Non-pigmented ciliary epithelial cell (primary cell): ENCODE measurements at regions not wholly inside any gene's neighbourhood (a gene's known extent, or its start where the extent isn't known, plus 50 kb on each side); places are given as distances from the start of the nearest gene placed in this dataset.

Experiments used
- DNase-seq: peaks from one replicate; pipeline ENCODE4 v3.0.0-alpha.2; 2010; ENCODE audit warnings: low read depth

- DNase-seq = no peak
Measured at GRCh38 chr20:10771435-10772140, 97.8 kb upstream of the JAG1 start.

DNA sequence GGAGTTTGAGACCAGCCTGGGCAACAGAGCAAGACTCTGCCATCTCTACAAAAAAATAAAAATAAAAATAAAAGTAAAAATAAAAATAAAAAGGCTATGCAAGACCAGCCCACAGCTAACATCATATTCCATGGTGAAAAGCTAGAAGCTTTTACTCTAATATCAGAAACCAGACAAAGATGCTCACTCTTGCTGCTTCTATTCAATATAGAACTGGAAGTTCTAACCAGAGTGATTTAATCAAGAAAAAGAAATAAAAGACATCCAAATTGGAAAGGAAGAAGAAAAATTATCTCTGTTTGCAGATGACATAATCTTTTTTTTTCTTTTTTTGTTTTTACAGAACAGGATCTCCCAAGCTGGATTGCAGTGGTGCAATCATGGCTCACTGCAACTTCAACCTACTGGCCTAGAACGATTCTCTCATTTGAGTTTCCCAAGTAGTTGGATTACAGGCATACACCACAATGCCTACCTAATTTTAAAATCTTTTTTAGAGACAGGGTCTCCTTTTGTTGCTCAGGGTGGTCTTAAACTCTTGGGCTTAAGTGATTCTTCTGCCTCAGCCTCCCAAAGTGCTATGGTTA, 100.7 kb upstream of the JAG1 start:
- no peak for DNase-seq

GRCh38 chr20:10777710-10778109, 103.9 kb upstream of the JAG1 start:
- DNase-seq = no peak

- no peak for DNase-seq
Measured at GRCh38 chr20:10779911-10780310, 106.1 kb upstream of the JAG1 start.

- no peak for DNase-seq
Measured at GRCh38 chr20:10780901-10781300, 107.1 kb upstream of the JAG1 start.

DNA sequence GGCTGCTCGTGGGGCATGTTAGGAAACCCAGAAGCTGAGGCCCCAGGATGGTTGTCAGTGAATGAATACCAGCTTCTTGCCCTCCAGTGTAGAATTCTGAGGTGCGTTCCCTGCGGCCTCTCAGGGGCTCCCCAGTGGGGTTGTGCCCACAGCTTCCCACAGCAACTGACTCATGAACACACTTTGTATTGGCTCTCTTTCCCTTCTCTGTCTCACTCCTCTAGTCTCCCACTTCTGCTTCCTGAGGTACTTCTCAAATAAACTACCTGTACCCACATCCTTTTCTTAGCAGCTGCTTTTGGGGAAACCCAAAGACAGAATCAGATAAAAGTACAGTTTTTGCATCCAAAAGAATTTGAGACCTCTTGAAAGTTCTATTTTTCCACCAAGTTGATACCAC, 107.7 kb upstream of the JAG1 start:
- DNase-seq = no peak

GRCh38 chr20:10783707-10784553, 110.1 kb upstream of the JAG1 start:
- DNase-seq = no peak

- DNase-seq = no peak
Measured at GRCh38 chr20:10784554-10785183, 110.9 kb upstream of the JAG1 start.

- DNase-seq = no peak
Measured at GRCh38 chr20:10786678-10787077, 112.9 kb upstream of the JAG1 start.

- DNase-seq = no peak
Measured at GRCh38 chr20:10788055-10788454, 114.3 kb upstream of the JAG1 start.

GRCh38 chr20:10788877-10789276, 115.1 kb upstream of the JAG1 start:
- no peak for DNase-seq

GRCh38 chr20:10789386-10789785, 115.6 kb upstream of the JAG1 start:
- DNase-seq = no peak

DNA sequence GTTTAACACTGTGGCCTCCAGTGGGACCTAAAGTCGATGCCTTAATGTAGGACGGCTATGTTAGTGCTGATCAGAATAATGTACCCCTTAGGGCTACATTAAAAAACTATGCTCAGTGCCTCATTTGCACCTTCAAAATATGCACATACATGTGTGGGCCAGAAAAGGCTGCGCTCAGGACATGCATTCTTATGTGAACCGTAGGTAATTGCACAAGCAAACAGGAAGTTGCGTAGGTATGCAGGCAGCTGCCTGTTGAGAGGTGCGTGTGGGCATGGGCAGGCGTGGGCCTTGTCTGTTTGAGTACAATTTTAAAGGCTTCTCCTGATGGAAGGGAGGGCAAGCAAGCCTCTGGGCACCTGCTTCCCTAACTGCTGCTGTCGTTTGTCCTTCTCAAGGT, 116.2 kb upstream of the JAG1 start:
- DNase-seq = no peak

- no peak for DNase-seq
Measured at GRCh38 chr20:10792291-10792690, 118.5 kb upstream of the JAG1 start.

DNA sequence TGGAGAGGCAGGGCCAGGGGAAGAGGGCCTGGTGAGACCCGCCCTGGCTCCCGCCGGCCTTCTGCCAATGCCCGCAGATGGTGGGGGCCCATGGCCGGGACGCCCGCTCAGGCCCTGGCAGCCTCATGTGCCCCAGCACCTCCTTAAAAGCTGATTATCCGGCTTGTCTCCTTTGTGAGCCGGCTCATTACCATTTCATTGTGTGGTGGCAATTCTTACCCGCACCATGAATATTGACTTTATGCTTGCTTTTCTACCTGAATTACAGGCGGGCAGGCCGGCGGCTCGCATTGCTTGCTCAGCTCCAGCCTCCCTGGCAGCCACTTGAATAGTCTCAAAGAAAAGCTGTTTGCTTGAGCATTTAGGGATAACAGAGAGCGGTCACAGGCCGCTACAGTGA, 120.0 kb upstream of the JAG1 start:
- DNase-seq = no peak

- no peak for DNase-seq
Measured at GRCh38 chr20:10794765-10795164, 121.0 kb upstream of the JAG1 start.

GRCh38 chr20:10795286-10796026, 121.7 kb upstream of the JAG1 start:
- DNase-seq = no peak

DNA sequence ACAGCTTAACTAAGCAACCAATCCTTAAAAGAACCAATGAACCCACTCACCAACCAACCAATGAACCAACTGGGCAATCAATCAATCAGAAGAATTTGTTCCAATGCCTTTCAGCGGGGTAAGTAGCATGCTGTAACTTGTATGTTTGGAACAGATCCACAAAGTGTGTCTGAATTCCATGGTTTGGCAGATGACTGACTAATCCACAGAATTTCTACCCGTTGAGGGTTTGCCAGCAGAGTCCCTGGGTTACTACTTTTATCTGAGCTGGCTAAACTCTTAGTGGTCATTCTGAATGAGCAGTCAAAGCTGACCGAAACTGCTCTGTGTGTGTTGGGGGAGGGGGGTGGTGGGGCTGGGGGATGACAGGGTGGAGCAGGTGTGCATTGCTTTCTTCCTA, 125.0 kb upstream of the JAG1 start:
- no peak for DNase-seq

- no peak for DNase-seq
Measured at GRCh38 chr20:10799735-10800134, 125.9 kb upstream of the JAG1 start.

DNA sequence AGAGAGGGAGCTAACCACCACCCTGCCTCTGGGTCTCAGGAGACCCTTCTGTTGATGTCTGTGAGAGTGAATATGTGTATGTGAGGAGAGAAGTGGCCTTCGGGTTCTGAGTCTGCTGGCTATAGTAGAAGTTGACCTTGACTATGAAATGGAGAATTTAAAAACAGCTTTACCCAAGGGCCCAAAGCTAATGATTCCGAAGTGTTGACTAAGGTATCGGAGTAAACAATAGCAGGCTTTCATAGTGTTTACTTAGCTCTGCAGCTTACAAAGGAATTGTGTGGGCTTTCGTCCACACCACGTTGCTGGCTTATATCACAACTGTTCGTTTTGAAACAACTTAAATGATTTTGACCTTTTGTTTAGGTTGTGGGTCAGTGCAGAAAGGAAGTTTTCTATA, 126.5 kb upstream of the JAG1 start:
- DNase-seq = no peak

DNA sequence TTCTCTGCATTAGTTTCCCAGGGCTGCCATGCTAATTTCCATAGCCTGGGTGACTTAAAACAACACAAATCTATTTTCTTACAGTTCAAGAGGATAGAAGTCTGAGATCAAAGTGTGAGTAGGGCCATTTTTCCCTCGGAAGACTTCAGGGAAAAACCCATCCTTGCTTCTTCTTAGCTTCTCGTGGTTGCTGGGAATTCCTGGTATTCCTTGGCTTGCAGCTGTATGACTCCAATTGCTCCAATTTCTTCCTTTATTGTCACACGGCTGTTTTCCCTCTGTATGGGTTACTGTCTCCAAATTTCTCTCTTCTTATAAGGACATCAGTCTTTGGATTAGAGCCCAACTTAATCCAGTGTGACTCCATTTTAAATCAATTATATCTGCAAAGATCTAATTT, 128.4 kb upstream of the JAG1 start:
- DNase-seq = no peak

DNA sequence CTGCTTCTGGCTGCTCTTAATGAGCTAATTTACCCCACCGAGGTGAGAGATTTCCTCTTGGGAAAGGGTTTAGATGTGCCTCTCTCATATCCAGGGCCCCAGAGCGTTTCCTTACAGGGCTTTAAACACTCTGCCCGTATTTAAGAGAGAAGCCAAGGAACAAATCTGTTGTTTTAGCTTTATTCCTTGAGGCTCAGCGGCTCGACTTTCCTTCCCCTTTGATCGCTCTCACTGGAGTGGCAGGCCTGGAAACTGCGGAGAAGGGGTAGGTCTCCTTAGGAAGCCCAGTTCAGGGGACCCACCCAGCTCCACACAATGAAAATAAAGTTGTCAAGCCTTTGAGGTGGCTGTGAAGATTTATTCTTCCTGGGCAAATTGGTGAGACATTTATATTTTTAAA, 132.0 kb upstream of the JAG1 start:
- DNase-seq = no peak
